Kasumi-1 (cell line): ENCODE measurements at regions not wholly inside any gene's neighbourhood (a gene's known extent, or its start where the extent isn't known, plus 50 kb on each side); places are given as distances from the start of the nearest gene placed in this dataset.
"Not testable (repeated sequence)": the region's sequence is repeated elsewhere in the genome, so short reads cannot be mapped to it uniquely, and the experiment has no call there.

ENCODE experiments used
- DNase-seq, 2 experiments: peaks; one replicate each; lab custom pipeline; 2025; lab: John Stamatoyannopoulos, UW

- not testable (repeated sequence) for DNase-seq
These were observed 481.9 kb upstream of the TLE4 start for GRCh38 chr9:79089851-79090250.

GRCh38 chr9:79103257-79103656 lies 468.5 kb upstream of the TLE4 start:
- DNase-seq = not testable (repeated sequence)

DNA sequence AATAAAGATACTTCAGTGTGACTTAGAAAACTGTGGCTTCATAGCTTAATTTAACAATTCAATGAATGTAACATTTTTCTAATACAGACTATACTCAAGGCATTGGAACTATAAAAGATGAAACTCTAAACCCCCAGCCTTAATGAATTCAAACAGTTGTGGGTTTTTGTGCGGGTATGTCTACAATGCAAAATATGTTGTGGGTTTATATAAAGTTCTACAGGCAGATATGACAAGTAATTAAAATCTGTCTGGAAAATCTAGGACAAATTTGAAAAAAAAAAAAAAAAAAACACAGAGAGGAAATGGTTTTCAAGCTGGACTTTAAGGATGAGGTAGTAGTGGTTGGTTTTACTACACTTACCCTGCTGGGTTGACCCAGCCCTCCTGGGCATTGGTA lies 467.5 kb upstream of the TLE4 start:
- DNase-seq = no peak

DNA sequence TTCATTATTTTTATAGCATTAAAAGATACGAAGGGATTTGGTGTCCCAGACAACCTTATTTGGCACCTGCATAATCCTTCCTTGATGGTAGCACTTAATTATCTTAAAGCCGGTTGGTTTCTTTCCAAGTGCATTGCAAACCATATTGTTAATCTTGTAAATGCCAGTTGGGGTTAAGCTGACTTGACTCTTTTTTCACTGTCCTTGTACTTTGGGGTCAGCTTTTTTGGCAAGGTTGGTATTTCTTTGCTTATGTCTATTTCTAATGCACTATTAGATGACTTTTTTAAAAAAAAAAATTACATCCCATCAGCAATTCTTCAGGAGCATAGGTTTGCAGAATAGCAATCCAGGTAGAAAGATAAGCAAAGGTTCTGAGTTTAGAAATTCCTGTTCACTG lies 466.8 kb upstream of the TLE4 start:
- no peak for DNase-seq

DNA sequence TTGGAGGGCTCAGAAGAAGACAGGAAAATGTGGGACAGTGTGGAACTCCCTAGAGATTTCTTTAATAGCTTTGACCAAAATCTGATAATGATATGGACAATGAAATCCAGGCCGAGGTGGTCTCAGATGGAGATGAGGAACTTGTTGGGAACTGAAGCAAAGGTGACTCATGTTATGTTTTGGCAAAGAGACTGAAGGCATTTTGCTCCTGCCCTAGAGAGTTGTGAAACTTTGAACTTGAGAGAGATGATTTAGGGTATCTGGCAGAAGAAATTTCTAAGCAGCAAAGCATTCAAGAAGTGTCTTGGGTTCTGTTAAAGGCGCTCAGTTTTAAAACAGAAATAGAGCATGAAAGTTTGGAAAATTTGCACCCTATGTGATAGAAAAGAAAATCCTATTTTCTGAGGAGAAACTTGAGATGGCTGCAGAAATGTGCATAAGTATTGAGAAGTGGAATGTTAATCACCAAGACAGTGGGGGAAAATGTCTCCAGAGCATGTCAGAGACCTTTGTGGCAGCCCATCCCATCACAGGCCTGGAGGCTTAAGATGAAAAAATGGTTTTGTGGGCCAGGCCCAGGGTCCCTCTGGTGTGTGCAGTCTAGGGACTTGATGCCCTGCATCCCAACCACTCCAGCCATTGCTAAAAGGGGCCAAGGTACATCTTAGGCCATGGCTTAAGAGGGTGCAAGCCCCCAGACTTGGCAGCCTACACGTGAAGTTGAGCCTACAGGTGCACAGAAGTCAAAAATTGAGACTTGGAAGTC lies 463.7 kb upstream of the TLE4 start:
- DNase-seq = no peak

GRCh38 chr9:79111653-79112052 lies 460.1 kb upstream of the TLE4 start:
- no peak for DNase-seq

GRCh38 chr9:79115176-79115575 lies 456.6 kb upstream of the TLE4 start:
- DNase-seq = no peak

DNA sequence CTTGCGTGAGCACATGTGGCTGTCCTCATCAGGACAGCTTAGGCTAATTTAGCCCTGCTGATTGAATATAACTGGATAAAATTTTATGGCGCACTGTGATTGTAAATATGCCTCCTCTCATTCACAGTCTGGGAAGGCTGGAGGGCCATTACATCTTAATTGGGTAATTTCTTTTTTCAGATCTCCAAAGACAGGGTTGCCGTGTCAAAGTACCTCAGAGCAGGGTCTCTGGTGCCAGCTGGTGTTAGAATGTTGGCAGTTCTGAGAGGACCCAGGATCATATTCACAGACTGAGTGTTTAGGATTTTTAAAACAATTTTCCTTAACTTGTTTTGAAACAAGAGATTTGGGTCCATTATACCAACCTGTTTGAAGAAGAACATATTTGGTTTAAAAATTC lies 455.7 kb upstream of the TLE4 start:
- DNase-seq = no peak

DNA sequence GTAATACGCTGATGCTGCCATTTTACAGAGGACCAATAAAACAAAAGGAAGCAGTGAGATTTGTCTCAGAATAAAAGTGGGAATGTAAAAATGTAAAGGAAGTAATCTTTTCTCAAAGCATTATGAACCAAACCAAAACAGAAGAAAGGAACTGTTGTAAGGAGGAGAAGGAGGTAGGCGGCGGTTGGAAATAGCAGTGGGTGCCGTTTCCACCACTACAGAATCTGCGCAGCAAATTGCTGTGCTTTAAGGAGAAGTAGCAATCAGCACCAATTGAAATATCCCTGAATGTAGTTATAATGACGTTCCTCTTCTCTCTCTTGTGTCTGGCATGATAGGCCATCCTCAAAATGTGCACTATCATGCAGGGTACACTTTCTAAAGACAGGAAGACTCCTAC lies 455.1 kb upstream of the TLE4 start:
- DNase-seq = no peak

DNA sequence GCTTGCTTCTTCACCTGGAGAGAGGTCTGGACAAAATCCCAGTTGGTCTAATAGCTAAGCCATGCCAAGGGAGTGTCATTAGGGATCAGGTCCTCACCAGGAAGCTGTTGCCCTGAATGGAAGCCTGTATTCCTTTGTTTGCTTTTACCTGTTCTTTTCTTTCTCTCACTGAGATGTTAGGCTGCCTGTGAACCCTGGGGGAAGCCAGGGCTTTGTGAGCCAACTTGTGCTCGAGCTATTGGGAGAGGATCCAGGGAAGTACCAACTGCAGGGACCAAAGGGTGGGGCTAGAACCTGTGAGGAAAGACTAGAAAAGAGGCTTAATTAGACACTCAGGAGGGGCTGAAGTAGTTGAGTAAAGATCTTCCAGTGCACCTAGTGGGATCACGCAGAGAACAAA lies 451.2 kb upstream of the TLE4 start:
- no peak for DNase-seq

DNA sequence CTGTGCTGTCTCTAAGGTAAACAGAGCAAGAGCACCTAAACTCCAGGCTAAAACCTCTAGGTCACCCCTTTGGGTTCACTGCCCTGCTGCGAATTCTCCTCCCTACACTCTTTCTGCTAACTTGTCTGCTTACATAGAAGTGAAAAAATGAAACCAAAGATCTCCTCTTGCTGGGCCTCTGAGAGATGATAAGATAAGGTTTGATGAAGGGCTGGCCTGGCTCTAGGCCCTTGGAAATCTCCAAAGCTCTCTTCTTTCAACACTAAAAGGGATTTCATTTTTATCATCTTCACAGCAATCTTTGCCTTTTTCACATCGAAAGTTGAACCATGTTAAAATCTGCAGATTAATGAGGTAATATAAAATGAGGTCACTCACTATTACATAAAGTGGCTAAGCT lies 450.8 kb upstream of the TLE4 start:
- DNase-seq = no peak

DNA sequence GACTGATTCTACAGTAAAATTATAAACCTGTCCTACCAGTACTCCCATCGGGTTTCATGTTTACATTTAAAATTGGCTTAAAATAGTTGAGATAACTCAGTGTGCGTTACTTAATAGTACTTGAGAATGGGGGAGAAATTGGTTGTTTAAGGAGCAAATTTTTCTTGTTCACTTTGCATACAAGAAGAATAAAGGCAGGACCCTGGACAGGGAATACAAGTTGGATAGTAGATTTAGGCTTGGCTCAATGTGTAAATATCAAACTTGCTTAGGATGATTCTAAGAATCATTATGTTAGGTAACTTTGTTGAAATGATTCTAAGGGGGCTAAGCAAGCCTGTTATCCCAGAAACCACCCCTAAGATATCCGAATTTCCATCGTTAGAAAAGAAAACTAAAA lies 448.4 kb upstream of the TLE4 start:
- DNase-seq = peak in 1 of 2 experiments; percentile 9

- no peak for DNase-seq
These were observed 444.1 kb upstream of the TLE4 start for GRCh38 chr9:79127661-79128060.

DNA sequence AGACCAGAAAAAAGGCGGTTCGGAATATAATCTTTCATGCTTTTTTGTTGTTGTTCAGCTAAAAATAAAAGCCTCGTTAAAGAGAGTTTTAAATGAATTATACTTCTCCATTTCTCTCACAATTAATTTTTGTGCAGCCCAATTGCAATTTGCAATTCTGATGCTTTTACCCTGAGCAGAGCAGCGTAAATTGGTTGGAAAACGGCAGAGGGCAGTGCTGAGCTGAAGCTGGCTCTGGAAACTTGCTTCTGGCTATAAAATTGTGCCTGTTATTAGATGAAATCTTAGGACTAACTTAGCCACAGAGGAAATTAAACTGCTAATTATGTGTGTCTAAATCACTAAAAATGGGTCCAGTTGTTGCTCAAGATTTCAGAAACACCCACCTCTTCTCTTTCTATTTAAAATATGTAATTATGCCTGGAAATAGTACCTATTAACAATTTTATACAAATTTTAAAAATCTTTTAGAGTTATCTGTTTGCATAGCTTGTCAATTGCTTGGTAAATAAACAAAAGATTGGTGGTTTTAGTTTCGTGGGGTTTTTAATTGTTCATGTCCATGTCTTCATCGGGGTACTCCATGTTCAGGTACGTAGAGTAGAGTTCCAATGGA lies 441.8 kb upstream of the TLE4 start:
- peak; percentile 43 to 74 for DNase-seq

- DNase-seq = no peak
These were observed 440.5 kb upstream of the TLE4 start for GRCh38 chr9:79131246-79131774.

- no peak for DNase-seq
These were observed 439.9 kb upstream of the TLE4 start for GRCh38 chr9:79131824-79132377.

GRCh38 chr9:79134654-79135053 lies 437.1 kb upstream of the TLE4 start:
- DNase-seq = peak in 1 of 2 experiments; percentile 6

- no peak for DNase-seq
These were observed 435.9 kb upstream of the TLE4 start for GRCh38 chr9:79135681-79136415.

DNA sequence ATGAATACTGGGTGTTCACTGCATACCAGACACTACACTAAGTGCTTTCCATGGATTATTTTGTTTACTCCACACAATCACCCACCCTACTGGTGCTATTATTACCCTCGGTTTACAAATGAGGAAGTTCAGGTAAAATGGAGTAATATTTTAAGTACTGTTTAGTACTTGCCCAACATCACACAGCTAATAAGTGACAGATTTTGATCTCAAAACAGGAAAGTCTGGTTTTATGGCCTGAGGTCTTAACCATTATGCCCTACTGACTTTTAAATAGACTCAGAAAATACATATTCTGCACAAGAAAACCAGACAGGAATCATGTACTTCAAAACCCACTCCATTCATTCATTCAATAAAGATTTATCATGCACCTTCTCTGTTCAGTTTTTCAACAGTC lies 431.0 kb upstream of the TLE4 start:
- no peak for DNase-seq

DNA sequence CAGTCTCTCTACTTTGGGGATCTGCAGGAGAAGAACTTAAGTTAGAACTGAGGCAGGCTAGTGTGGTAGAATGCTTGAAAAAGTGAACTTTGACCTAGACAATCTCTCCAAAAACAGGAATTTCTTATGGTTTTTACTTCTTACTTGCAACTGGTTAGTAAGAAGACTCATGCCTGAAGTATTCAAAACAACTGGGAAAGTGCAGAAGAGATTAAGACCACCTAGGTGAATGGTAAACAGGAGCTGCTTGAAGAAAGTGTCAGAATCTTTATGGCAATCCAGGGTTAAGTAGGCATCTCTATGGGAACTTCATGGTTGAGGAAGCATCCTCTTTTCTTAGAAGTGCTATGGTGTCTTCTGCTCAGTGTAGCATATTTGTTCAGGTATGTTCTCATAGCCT lies 428.6 kb upstream of the TLE4 start:
- no peak for DNase-seq

DNA sequence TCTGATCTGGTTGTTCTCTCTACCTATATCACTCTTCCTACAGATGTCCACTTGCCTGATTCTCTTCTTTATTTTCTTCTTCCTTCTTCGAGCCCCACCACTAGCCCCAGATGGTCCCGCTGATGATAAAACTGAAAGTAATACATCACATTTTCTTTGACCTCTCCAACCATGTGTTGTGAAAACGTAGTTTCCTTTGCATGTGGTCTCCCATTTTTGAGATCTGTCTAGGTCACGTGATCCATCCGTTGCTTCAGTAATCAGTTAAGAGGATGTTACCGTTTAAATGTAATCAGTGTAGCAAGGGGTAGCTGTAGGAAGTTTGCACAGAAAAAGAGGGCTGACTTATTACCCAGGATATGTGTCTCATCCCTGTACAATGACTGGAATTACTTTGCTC lies 426.3 kb upstream of the TLE4 start:
- DNase-seq = no peak

GRCh38 chr9:79149585-79149984 lies 422.2 kb upstream of the TLE4 start:
- DNase-seq = no peak

DNA sequence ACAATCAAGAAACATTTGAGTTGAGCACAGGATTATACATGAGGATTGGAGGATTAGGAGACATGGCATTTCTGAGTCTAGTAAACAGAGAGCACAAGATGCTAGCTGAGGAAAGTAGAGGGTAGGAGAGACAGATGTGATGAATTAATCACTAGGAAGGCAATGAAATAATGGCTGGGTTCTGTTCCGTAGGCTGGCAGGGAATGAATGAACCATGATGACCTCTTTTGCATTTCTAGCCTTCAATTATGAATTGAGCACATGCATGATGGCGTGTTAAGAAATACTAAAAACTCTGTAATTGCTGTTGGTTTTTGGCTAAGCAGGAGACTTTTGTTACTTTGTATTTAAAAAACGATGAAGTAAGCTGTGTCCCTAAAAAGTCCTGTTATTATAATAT lies 420.0 kb upstream of the TLE4 start:
- DNase-seq = no peak
